Left ventricle myocardium inferior (tissue), 1 donor: ENCODE measurements at regions not wholly inside any gene's neighbourhood (a gene's known extent, or its start where the extent isn't known, plus 50 kb on each side); places are given as distances from the start of the nearest gene placed in this dataset.
"Not testable (repeated sequence)": the region's sequence is repeated elsewhere in the genome, so short reads cannot be mapped to it uniquely, and the experiment has no call there.

ENCODE experiments used
- DNase-seq: peaks from one replicate; pipeline ENCODE4 v3.0.0-alpha.2; 2020
- H3K27ac ChIP-seq: fragments of 200-600 bp; replicated peaks from 2 replicates; pipeline ENCODE4 v1.8.0; 2021
- H3K27me3 ChIP-seq: fragments of 200-600 bp; 2 replicates; pipeline ENCODE4 v1.8.0; 2021; ENCODE audit warnings: low read depth
- H3K36me3 ChIP-seq: fragments of 200-600 bp; 2 replicates; pipeline ENCODE4 v1.8.0; 2021
- H3K4me1 ChIP-seq: fragments of 200-600 bp; 2 replicates; pipeline ENCODE4 v1.8.0; 2021
- H3K4me3 ChIP-seq: fragments of 200-600 bp; 2 replicates; pipeline ENCODE4 v1.8.0; 2021; ENCODE audit warnings: mild to moderate bottlenecking, moderate library complexity
- H3K9me3 ChIP-seq: fragments of 200-600 bp; replicated peaks from 2 replicates; pipeline ENCODE4 v1.8.0; 2021
- CTCF ChIP-seq: fragments of 200-600 bp; IDR thresholded peaks from 2 replicates; pipeline ENCODE4 v1.8.0; 2021; ENCODE audit warnings: antibody characterized with exemption, mild to moderate bottlenecking, borderline replicate concordance
- intact Hi-C: fragments of 100-400 bp; cut with micrococcal nuclease; formaldehyde crosslinking; loops from one replicate; pipeline ENCODE4 v1.11.0; 2022
- donor health status: DM: no; HTN: yes; CAD: no; lungs with severe emphysema.

- no peaks in the 10 kb centered on the region for H3K9me3 ChIP-seq
- H3K27me3 ChIP-seq: no peaks in the 10 kb centered on the region
- H3K36me3 ChIP-seq: no peaks in the 10 kb centered on the region
- no peak for DNase-seq
- no peak for TF ChIP-seq CTCF
- intact Hi-C loops: no loop called here
- H3K27ac ChIP-seq: no peak overlapping the region
- no peak overlapping the region for H3K4me3 ChIP-seq
- no peaks in the 10 kb centered on the region for H3K4me1 ChIP-seq
These were observed 1564.3 kb upstream of the PRR20A start for GRCh38 chr13:55576389-55576788.

GRCh38 chr13:55577082-55577846, 1563.5 kb upstream of the PRR20A start:
- Histone ChIP-seq H3K4me1 (no peaks in the 10 kb centered on the region), H3K27me3 (no peaks in the 10 kb centered on the region), H3K27ac (no peak overlapping the region), H3K9me3 (no peaks in the 10 kb centered on the region), H3K36me3 (no peaks in the 10 kb centered on the region), H3K4me3 (no peak overlapping the region)
- no peak for TF ChIP-seq CTCF
- no peak for DNase-seq
- intact Hi-C loops: no loop called here

- H3K27ac ChIP-seq: no peak overlapping the region
- no peaks in the 10 kb centered on the region for H3K27me3 ChIP-seq
- no peaks in the 10 kb centered on the region for H3K9me3 ChIP-seq
- TF ChIP-seq CTCF: no peak
- no peaks in the 10 kb centered on the region for H3K36me3 ChIP-seq
- H3K4me1 ChIP-seq: no peaks in the 10 kb centered on the region
- no peak for DNase-seq
- no peak overlapping the region for H3K4me3 ChIP-seq
- intact Hi-C loops: no loop called here
These were observed 1562.9 kb upstream of the PRR20A start for GRCh38 chr13:55577847-55578210.

GRCh38 chr13:55582294-55582693, 1558.4 kb upstream of the PRR20A start:
- H3K4me3 ChIP-seq, H3K27ac ChIP-seq, DNase-seq, intact Hi-C loops, H3K9me3 ChIP-seq, H3K27me3 ChIP-seq, H3K4me1 ChIP-seq, H3K36me3 ChIP-seq: not testable (repeated sequence)

GRCh38 chr13:55583953-55584593, 1556.6 kb upstream of the PRR20A start:
- Histone ChIP-seq H3K27me3 (no peaks in the 10 kb centered on the region), H3K4me1 (no peaks in the 10 kb centered on the region), H3K9me3 (no peaks in the 10 kb centered on the region), H3K27ac (no peak overlapping the region), H3K4me3 (no peak overlapping the region), H3K36me3 (no peaks in the 10 kb centered on the region)
- no peak for DNase-seq
- TF ChIP-seq CTCF: no peak
- intact Hi-C loops: no loop called here

GRCh38 chr13:55602784-55603183, 1537.9 kb upstream of the PRR20A start:
- Histone ChIP-seq H3K4me3 (no peak overlapping the region), H3K27me3 (no peaks in the 10 kb centered on the region), H3K9me3 (peaks cover 4% of the 10 kb centered on the region), H3K27ac (no peak overlapping the region), H3K36me3 (no peaks in the 10 kb centered on the region), H3K4me1 (no peaks in the 10 kb centered on the region)
- intact Hi-C loops: no loop called here
- DNase-seq: no peak
- no peak for TF ChIP-seq CTCF
